ENCODE measurements at regions not wholly inside any gene's neighbourhood (a gene's known extent, or its start where the extent isn't known, plus 50 kb on each side); places are given as distances from the start of the nearest gene placed in this dataset.

- H3K27ac ChIP-seq = no peak overlapping the region
- no peak overlapping the region for H3K4me2 ChIP-seq
- CTCF ChIA-PET = interaction anchor here (1.7 kb wide), 1 partner anchor 328 kb away, joined by 3 read pairs; no protein-coding TSS in a partner anchor
- POLR2A ChIA-PET = no interaction called here
- H3K4me1 ChIP-seq = no peaks in the 10 kb centered on the region
- 45% methylated on average over 6 of the region's 6 CpGs for WGBS (ENCODE audit: missing lambda C conversion rate)
- no peak overlapping the region for H3K4me3 ChIP-seq
- FAIRE-seq (no peak), DNase-seq (ENCODE audit: low read depth in 1 of 2, low spot score in 1 of 2) (no peak), ATAC-seq (no peak)
- H3K9me3 ChIP-seq = no peaks in the 10 kb centered on the region
- TF ChIP-seq CBX8 (IDR thresholded peaks at IDR 0.05) (peak; percentile 44; the same call in 1 of the 2 replicates), RARB (CRISPR knock-in tag; IDR thresholded peaks at IDR 0.05) (no peak), MAZ (IDR thresholded peaks at IDR 0.05; ENCODE audit: borderline replicate concordance, low read depth, low read length) (no peak), RNF2 (IDR thresholded peaks at IDR 0.05; ENCODE audit: borderline replicate concordance, low read depth) (0 out of 2 replicates have a peak, but pooled peaks have one; percentile 59)
These were observed 109.8 kb upstream of the NFE2L3 start for GRCh38 chr7:26042237-26042636.

DNA sequence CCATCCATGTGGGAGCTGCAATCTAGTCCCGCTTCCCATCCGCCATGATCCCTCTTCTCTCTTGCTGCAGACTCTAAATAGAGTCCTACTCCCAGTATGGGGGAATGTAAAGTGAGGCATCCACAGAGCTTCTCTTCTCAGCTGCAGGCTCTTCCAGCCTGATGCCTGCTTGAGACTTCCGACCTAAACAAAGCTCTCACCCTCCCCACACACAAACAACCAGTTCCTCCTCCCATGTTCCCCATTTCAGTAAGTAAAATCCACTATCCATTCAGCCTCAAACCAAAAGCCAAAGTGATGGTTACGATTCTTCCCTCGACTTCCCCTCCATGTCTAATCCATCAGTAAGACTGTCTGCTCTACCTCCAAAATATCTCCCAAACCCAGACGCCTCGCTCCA is 108.2 kb upstream of the NFE2L3 start:
- Histone ChIP-seq H3K9me3 (no peaks in the 10 kb centered on the region), H3K27ac (no peak overlapping the region), H3K4me1 (no peaks in the 10 kb centered on the region), H3K4me2 (no peak overlapping the region), H3K4me3 (no peak overlapping the region)
- WGBS (ENCODE audit: missing lambda C conversion rate) = 46% methylated on average over 7 of the region's 7 CpGs
- ChIA-PET CTCF (interaction anchor here (0.5 to 1.7 kb wide), 2 partner anchors 11 to 326 kb away, joined by 3 read pairs; no protein-coding TSS in a partner anchor), POLR2A (no interaction called here)
- no peak for DNase-seq (ENCODE audit: low read depth in 1 of 2, low spot score in 1 of 2)
- FAIRE-seq = no peak
- TF ChIP-seq CBX8 (IDR thresholded peaks at IDR 0.05) (no peak), EP300 (IDR thresholded peaks at IDR 0.05) (no peak), TP53 (CRISPR knock-in tag; IDR thresholded peaks at IDR 0.05) (no peak), KDM5A (IDR thresholded peaks at IDR 0.05) (no peak)
- TF ChIP-seq, protein P1, sequence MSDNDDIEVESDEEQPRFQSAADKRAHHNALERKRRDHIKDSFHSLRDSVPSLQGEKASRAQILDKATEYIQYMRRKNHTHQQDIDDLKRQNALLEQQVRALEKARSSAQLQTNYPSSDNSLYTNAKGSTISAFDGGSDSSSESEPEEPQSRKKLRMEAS (IDR thresholded peaks at IDR 0.05) = no peak
- no peak for ATAC-seq

DNA sequence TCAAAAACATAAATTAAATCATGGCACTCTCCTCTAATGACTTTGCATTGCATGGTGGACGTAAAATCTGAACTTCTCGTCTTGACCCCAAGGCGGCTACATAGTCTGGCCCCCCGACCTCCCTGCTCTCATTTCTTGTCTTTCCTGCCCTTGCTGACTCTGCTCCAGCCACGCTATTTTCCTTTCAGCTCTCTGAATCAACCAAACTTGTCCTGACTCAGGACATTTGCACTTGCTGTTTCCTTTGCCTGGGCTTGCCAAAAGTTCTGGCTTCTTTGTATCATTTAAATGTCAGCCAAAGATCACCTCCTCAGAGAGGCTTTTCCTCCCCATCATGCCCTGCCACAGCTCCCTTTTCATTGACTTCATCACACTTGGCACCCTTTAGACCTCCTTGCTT is 107.7 kb upstream of the NFE2L3 start:
- Histone ChIP-seq H3K4me2 (no peak overlapping the region), H3K4me1 (no peaks in the 10 kb centered on the region), H3K9me3 (no peaks in the 10 kb centered on the region), H3K4me3 (no peak overlapping the region), H3K27ac (no peak overlapping the region)
- ATAC-seq = no peak
- FAIRE-seq = no peak
- DNase-seq (ENCODE audit: low read depth in 1 of 2, low spot score in 1 of 2) = no peak
- ChIA-PET POLR2A (no interaction called here), CTCF (interaction anchor here (1.2 kb wide), 1 partner anchor 152 kb away, joined by 3 read pairs; no protein-coding TSS in a partner anchor)
- TF ChIP-seq EP300 (IDR thresholded peaks at IDR 0.05) = no peak
- TF ChIP-seq FOXS1 (CRISPR knock-in tag; IDR thresholded peaks at IDR 0.05) = no peak
- TF ChIP-seq FOSL2 (IDR thresholded peaks at IDR 0.05) = no peak
- TF ChIP-seq FOSL2 (CRISPR knock-in tag; IDR thresholded peaks at IDR 0.05) = no peak
- whole genome bisulfite sequencing (ENCODE audit: missing lambda C conversion rate) = 24% methylated on average over 5 of the region's 5 CpGs

- ATAC-seq (no peak), DNase-seq (ENCODE audit: low read depth in 1 of 2, low spot score in 1 of 2) (no peak), FAIRE-seq (no peak)
- no peak overlapping the region for H3K4me3 ChIP-seq
- ChIA-PET POLR2A (no interaction called here), CTCF (interaction anchor here (1.0 kb wide), 1 partner anchor 243 kb away, joined by 3 read pairs; no protein-coding TSS in a partner anchor)
- no peaks in the 10 kb centered on the region for H3K4me1 ChIP-seq
- H3K9me3 ChIP-seq = peaks cover 2% of the 10 kb centered on the region; the same call in 1 of the 3 replicates
- WGBS (ENCODE audit: missing lambda C conversion rate) = 10% methylated on average over 3 of the region's 3 CpGs
- H3K27ac ChIP-seq = no peak overlapping the region
- TF ChIP-seq CHD4 (IDR thresholded peaks at IDR 0.05; ENCODE audit: borderline replicate concordance) (no peak), SMC3 (IDR thresholded peaks at IDR 0.05) (no peak), E2F6 (IDR thresholded peaks at IDR 0.05; ENCODE audit: borderline replicate concordance, low read depth) (no peak), EP300 (IDR thresholded peaks at IDR 0.05) (no peak), TP53 (CRISPR knock-in tag; IDR thresholded peaks at IDR 0.05) (no peak), JUNB (IDR thresholded peaks at IDR 0.05) (no peak), RCOR1 (IDR thresholded peaks at IDR 0.05; ENCODE audit: low read depth, low read length) (no peak), MYC (IDR thresholded peaks at IDR 0.05; ENCODE audit: borderline replicate concordance, low read length) (no peak), CBX2 (IDR thresholded peaks at IDR 0.05; ENCODE audit: borderline replicate concordance, low read depth) (no peak)
- TF ChIP-seq, protein P1 (IDR thresholded peaks at IDR 0.05) = no peak
- no peak overlapping the region for H3K4me2 ChIP-seq
These were observed 105.8 kb upstream of the NFE2L3 start for GRCh38 chr7:26046150-26046549.

Measured in A549 (cell line).